ENCODE measurements at regions not wholly inside any gene's neighbourhood (a gene's known extent, or its start where the extent isn't known, plus 50 kb on each side); places are given as distances from the start of the nearest gene placed in this dataset.

DNA sequence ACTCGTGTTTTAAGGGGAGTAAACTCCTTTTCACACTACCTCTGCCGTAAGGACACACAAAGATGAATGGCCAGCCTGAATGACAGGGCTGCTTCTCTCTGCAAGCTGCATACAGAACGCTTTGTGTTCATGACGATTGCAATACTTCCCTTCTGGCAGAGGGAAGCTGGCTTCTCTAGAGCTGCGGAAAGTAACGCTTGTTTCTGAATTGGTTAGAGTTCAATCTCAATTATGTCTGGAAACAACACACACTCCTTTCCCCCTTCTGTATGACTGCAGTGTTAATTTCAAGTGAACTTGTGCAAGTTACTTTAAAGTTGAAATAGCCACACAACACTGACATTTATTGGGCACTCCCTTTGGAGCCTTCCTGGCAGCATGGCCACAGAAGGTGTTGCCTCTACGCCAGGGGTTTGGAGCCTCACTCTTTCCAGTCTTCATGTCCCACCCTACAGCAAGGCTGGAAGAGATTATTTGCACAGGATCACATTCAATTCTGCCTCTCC, 242.6 kb downstream of the NDFIP2 start:
- intact Hi-C loops (cut with DNase I), result no loop called here
- no peak for DNase-seq (ENCODE audit: low spot score)

DNA sequence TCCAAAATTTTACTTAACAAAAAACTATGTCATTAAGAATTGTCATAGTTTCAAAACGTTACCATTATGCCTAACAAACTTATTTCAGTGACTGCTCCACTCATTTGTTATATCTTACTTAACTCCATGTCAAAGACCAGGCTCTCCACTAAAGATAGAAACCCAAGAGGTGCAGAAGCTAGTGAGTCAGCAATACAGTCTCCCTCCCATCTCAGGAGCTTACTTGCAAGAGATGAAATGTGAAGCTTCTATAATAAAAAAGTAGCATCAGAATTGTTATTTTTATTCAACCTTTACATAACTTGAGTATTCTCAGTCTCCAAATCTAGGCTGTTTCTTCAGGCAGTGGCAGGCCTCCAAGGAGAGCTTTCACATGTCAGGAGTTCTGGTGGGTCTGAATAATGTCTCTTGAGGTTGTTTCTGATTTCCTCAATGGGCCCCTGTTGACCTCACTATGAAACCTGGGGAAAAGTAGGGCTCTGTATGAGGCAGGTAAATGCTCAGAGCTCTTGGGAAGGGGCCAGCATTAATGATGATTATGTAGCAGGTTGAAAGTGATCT, 242.0 kb downstream of the NDFIP2 start:
- intact Hi-C loops (cut with DNase I), result no loop called here
- no peak for DNase-seq (ENCODE audit: low spot score)

DNA sequence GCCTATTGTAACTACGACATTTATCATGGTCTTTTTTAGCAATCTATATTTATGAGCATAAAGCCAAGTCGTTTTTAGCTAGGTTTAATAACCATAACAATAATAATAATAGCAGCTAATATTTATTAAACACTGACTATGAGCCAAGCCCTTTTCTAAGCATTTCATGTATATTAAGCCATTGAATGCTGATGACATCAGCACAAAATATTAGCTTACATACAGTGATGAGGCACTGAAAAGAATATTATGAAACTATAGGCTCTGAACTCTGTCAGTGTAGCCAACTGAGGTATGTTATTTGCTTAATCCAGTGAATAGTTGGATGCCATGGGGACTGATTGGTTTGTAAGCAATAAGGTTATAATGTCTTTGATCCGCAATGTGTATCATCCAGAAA, 235.2 kb downstream of the NDFIP2 start:
- DNase-seq (ENCODE audit: low spot score), result no peak
- intact Hi-C loops (cut with DNase I), result no loop called here

DNA sequence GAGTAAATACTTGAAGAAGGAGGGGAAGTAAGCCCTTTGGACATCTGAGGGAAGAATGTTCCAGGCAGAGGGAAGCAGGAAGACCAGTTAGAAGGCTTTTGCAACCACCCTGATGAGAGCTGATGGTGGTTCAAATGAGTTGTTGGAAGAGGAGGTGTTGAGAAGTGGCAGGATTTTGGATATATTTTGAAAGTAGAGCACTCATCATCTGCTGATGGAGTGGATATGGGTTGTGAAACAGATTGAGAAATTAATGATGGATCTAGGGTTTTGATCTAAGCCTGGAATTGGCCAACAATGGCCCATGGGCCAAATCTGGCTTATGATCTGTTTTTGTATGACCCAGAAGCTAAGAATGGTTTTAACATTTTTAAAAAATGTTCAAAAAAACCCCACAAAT, 230.7 kb downstream of the NDFIP2 start:
- intact Hi-C loops (cut with DNase I), result no loop called here

DNA sequence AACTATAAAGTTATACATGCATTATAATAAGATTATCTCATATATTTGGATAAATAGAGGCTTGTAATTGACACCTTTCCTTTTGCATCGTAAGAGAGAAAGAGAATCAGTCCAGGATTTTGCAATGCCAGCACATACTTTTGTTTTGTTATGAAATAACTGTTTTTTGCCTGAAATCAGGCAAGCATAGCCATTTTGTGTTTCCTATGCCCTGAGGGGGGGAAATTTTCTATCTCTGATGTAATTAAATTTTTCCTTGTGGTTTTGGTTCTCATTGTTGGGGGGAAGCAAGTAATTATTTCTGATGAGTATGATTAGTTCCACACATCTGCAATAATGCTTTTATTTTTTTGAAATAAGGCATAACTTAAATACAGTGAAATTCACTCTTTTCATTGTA, 229.4 kb downstream of the NDFIP2 start:
- DNase-seq (ENCODE audit: low spot score), result no peak
- intact Hi-C loops (cut with DNase I), result no loop called here

More for the DNA sequence above, 230.7 kb downstream of the NDFIP2 start:
- DNase-seq (ENCODE audit: low spot score), result no peak

DNA sequence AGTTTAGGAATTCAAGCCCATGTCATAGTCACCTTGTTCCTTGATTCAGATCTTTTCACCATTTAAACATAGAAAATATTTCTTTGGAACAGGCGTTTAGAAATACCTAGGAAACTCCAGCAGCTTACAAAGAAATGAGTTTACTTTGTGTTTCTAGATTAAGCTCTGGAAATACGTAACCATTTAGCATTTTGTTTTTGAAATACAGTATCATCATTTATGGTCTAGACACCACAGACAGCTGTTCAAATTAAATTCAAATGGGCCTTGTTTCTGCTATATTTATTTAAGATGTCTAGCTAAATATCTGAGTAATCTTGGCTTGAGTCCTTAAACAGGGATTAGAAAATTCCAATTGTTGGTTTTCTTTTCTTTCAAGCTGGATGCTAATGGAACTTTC, 228.5 kb downstream of the NDFIP2 start:
- DNase-seq (ENCODE audit: low spot score), result no peak
- intact Hi-C loops (cut with DNase I), result no loop called here

DNA sequence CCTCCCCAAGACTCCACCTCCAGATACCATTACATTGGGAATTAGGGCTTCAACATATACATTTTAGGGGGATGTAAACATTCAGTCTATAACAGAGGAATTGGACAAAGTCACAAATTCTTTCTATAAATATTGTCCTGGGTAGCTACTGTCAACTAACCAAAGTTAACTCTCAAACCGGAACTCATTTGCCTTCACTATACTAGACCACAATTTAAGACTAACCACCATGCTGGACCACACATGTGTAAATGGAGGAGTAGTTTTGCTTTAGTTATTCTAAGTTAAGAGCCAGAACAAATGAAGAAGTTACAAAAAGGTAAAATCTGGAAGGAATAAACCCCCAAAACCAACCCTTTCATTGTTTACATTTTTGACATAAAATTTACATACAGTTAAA, 222.8 kb downstream of the NDFIP2 start:
- no peak for DNase-seq (ENCODE audit: low spot score)
- intact Hi-C loops (cut with DNase I), result no loop called here

DNA sequence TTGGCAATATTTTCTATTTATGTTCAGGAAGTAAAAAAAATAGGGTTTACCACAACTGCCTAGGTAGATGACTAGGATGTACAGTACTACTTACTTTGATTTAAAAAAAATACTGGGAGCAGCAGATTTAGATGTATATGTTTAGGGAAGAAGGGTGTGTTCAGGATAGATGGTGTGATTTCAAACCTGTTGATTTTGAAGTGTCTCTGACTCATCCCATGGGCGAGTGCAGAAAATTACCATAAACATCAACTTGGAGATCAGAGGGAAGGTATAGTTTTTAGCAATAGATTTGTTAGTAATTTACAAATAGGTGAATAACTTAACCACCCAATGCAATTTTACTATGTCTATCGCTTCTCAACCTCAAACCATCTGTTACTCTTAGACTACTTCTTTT, 214.8 kb downstream of the NDFIP2 start:
- intact Hi-C loops (cut with DNase I), result no loop called here
- no peak for DNase-seq (ENCODE audit: low spot score)

DNA sequence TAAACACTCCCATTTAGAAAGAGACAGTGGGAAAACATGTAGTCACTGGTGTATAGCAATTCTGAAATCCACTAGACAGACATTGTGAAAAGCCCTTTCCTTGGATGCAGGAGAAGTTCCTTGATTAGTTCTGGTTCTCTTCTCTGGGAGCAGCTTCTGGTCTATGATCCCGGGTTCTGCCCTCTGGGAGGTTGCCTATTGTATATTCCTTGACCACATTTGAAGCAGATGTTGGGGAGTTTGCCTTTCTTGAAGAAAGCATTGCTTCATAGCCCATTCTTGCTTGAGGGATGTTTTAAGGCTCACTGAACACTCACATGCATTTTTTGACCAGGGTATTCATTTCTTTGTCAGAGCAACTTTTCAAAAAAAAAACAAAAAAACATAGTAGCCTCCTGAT, 211.9 kb downstream of the NDFIP2 start:
- intact Hi-C loops (cut with DNase I), result no loop called here
- no peak for DNase-seq (ENCODE audit: low spot score)

DNA sequence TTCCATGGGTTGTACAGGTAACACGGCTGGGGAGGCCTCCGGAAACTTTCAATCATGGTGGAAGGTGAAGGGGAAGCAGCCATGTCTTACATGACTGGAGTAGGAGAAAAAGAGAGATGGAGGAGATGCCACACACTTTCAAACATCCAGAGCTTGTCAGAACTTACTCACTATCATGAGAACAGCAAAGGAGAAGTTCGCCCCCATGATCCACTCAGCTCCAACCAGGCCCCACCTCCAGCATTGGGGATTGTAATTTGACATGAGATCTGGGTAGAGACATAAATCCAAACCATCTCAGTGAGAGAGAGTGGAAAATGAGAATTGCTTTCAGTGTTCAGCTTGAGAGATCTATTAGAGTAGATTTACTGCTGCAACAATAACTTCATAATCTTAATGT, 210.9 kb downstream of the NDFIP2 start:
- intact Hi-C loops (cut with DNase I), result no loop called here
- no peak for DNase-seq (ENCODE audit: low spot score)

DNA sequence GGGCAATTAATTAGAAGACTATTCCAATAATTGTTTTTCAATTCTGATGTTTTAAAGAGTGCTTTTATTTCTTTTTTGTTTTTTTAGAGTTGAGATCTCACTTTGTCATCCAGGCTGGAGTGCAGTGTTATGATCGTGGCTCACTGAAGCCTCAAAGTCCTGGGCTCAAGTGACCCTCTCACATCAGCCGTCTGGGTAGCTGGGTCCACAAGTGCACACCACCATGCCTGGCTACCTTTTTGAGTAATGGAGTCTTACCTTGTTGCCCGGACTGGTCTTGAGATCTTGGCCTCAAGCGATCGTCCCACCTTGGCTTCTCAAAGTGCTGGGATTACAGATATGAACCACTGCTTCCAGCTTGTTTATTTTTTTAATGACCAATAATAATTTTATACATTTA, 207.8 kb downstream of the NDFIP2 start:
- DNase-seq (ENCODE audit: low spot score), result no peak
- intact Hi-C loops (cut with DNase I), result no loop called here

DNA sequence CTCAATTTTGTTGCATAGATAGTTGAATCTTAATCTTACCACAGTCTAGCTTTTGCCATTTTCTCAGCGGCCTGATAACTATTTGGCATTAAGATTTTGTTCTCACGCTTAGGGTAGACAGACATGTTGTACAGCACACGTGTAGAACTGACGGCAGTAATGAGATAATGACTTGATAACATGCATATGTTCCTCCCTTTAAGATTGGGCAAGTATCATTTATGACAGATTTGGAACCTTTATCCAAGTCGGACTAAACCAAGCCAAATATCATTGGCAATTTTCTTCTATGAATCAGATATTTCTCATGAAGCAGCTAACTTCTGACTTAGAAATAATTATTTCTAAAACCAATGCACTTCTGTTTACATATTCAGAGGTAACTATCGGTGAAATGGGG, 205.5 kb downstream of the NDFIP2 start:
- no peak for DNase-seq (ENCODE audit: low spot score)
- intact Hi-C loops (cut with DNase I), result no loop called here

DNA sequence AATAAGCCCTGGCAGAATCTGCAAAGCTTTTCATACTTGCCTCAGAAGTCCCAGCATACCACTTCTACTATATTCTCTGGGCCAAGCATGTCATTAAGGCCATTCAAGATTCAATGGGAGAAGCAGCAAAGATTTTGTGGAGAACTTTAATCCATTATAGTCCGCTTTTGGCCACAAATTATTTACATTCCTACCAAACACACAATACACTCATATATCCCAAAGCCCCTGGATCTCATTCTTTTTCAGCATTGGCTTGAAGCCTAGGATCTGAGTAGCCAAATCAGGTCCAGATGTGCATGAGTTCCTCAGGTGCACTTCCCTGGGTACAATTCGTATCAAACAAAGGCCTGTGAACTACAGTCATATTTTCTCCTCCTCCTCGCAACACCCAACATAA, 203.4 kb downstream of the NDFIP2 start:
- DNase-seq (ENCODE audit: low spot score), result no peak
- intact Hi-C loops (cut with DNase I), result no loop called here

DNA sequence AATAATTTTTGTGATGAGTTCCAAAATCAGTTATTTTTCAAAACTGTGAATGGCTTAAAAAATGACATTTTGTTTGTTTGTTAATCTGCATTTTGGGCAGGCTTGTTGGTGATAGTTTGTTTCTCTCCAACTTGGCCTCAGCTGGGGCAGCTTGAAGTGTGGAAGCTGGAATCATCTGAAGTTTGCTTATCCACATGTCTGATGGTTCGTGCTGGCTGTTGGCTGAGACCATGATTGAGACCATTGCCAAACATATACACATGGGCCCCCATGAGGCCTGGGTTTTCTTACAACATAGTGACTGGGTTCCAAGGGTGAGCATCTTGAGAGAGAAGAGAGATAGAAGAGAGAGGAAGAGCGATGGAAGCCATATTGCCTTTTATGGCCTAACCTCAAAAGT, 201.2 kb downstream of the NDFIP2 start:
- intact Hi-C loops (cut with DNase I), result no loop called here

DNA sequence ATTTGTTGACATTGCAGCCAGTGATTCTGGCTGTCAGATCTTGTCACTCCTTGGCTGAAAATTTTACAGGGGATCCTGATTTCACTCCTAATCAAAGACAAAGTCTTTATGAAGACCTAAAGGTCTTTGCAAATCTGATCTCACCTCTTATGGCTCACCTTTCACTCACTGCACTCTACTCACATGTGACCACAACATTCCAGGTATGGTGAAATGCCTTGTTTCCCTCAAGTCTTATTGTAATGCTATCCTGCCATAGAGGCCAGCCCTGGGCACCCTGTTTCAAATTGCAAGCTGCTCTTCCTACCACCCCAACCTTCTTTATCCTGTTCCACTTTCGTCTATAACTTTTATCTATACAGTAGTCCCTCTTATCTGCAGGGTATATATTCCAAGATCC, 200.1 kb downstream of the NDFIP2 start:
- intact Hi-C loops (cut with DNase I), result no loop called here
- no peak for DNase-seq (ENCODE audit: low spot score)

More for the DNA sequence above, 201.2 kb downstream of the NDFIP2 start:
- no peak for DNase-seq (ENCODE audit: low spot score)

DNA sequence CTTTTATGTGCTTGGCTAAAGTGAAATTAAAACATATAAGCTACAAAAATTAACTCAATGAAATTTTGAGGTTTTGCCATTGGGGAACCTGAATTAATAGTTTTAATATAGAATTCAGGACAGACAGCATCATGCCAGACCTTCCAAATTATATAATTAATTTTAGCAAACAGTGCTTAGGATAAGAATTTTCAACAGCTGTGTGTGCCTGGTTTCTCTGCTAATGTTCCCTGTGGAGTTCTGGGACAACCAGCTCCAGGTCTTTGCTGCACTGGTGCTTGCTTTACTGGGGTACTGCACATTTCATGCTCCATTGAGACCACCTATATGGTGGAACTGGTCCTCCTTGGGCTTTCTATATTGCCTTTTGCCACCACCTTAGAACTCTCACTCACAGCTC, 199.5 kb downstream of the NDFIP2 start:
- intact Hi-C loops (cut with DNase I), result no loop called here
- DNase-seq (ENCODE audit: low spot score), result no peak

DNA sequence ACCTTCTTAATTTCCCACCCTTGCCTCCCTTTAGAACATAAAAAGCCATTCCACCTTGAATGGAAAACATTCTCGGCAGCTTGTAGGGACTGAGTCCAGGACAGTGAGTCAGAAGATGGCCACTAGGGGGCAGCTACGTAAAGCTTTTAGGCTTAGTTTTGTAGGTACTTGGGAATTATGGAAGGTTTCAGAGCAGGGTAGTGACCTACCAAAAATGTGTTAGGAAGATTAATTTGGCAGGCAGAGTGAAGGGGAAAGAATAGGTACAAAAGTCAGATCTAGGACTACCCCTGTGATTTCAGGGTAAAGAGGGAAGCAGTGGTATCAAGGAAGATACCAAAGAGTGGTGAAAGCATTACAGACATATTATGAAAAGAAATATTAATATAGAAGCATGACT, 198.4 kb downstream of the NDFIP2 start:
- DNase-seq (ENCODE audit: low spot score), result no peak
- intact Hi-C loops (cut with DNase I), result loop anchor here (5.0 kb wide), 1 partner anchor 663 kb away; the partner anchor contains the start of gene SPRY2

DNA sequence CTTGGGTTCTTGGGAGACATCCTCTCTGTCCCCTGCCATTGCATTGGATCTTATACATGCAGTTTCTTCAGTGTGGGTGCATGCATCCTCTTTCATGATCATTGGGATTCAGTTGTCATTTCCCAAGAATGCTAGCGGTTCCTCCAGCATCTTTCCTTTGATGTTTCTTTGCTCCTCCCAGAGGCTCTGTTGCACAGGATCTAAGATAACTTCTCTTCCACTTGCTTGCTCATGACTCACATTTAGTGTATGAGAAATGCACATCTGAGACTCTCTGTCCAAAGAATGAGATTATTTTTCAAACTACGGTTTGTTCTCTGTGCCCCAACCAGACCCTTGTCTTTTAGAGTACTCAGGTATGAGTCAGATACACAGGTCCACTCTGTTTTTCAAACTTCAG, 197.1 kb downstream of the NDFIP2 start:
- intact Hi-C loops (cut with DNase I), result loop anchor here (5.0 kb wide), 1 partner anchor 664 kb away; the partner anchor contains the start of gene SPRY2

DNA sequence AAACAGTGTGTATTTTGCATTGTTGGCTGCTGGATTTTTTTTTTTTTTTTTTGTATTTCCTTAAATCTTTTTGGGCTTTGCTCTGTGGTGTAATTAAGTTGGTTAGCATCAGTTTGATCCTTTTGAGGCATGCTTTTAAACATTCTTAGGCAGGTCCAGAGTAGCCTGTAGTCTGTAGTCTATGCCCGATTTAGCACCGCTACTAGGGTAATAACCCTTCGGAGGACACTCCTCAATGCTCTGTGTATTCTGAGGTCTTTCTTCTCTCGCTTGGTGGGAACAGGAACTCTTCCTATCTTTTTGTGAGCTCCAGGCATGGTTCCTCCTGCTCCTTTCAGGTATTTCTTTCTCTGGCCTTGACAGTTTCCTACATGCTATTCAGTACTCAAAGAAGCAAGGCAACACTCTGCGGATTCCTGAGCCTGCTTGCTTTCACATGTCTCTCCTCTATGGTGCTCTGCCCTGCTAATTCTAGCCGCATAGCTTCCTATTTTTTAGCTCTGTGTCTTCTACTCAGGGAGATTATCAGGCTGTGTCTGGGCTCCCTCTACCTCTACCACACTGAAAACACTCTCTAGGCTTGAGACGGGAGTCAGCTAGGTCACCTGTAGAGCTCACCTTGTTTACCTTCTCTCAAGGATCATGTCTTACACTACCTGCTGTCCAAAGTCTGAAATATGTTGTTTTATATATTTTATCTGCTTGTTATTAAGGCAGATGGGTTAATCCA, 195.1 kb downstream of the NDFIP2 start:
- DNase-seq (ENCODE audit: low spot score), result no peak
- intact Hi-C loops (cut with DNase I), result loop anchor here (5.0 kb wide), 1 partner anchor 666 kb away; the partner anchor contains the start of gene SPRY2

More for the DNA sequence above, 197.1 kb downstream of the NDFIP2 start:
- DNase-seq (ENCODE audit: low spot score), result no peak

DNA sequence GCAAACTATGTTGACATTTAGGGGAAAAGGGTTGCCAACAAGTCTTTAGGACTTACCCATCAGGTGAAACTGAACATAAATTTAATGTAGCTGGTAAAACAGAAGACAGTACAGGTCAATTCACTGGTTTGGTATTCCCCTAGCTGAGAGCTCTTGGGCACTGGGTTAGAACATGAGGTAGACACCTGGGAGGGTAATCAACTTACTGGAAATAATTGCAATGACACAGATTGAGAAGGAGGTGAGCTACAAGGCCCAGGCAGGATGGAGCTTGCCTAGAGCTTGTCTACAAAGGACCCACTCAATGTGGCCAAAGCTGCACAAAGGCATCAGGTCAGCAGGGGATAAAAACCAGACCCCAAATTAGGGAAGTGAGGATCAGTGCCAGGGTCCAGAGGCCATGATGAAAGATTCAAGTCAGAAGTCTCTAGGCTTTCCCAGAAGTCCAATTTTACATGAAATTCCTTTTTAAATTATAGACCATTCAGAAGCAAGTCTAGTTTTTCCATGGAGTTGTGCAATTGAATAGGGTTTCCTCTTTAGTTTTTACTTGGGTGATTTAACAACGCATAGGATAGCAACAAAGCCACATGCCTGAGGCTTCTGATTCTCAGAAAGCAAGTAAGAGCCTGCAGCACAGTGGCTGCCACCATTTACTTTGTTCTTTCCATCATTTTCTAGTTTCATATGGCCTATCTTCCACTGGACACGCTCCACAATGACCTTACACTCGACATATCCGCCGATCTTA, 194.0 kb downstream of the NDFIP2 start:
- no peak for DNase-seq (ENCODE audit: low spot score)
- intact Hi-C loops (cut with DNase I), result loop anchor here (5.0 kb wide), 2 partner anchors 38 to 667 kb away; partner anchors contain the start of gene SPRY2

All from cardiac septum (tissue), 1 donor.